Endodermal cell (in vitro differentiated cells): ENCODE measurements at regions not wholly inside any gene's neighbourhood (a gene's known extent, or its start where the extent isn't known, plus 50 kb on each side); places are given as distances from the start of the nearest gene placed in this dataset.

Experiments
- DNase-seq: peaks from one replicate; pipeline ENCODE4 v3.0.0-alpha.2; 2017
- H3K27ac ChIP-seq: 2 replicates; pipeline ENCODE4 v1.5.1; 2013; ENCODE audit warnings: mild to moderate bottlenecking, low read depth, low read length, moderate library complexity
- H3K27me3 ChIP-seq: 2 replicates; pipeline ENCODE4 v1.6.1; 2013; ENCODE audit warnings: mild to moderate bottlenecking, low read length, moderate library complexity; ENCODE audit not compliant: insufficient read depth, control insufficient read depth, poor library complexity, severe bottlenecking
- H3K36me3 ChIP-seq: 2 replicates; pipeline ENCODE4 v1.7.0; 2013; ENCODE audit warnings: mild to moderate bottlenecking, low read length, moderate library complexity; ENCODE audit not compliant: control insufficient read depth, insufficient read depth
- H3K4me1 ChIP-seq: one replicate; pipeline ENCODE4 v1.7.0; 2013; ENCODE audit warnings: low read length; ENCODE audit not compliant: control insufficient read depth, insufficient read depth
- H3K4me3 ChIP-seq: 2 replicates; pipeline ENCODE4 v1.5.1; 2013; ENCODE audit warnings: mild to moderate bottlenecking, low read length, moderate library complexity
- H3K9ac ChIP-seq: 2 replicates; pipeline ENCODE4 v1.6.1; 2013; ENCODE audit warnings: mild to moderate bottlenecking, low read length, moderate library complexity; ENCODE audit not compliant: poor library complexity, severe bottlenecking; ENCODE audit errors: extremely low read depth
- H3K9me3 ChIP-seq: 2 replicates; pipeline ENCODE4 v1.6.1; 2013; ENCODE audit warnings: mild to moderate bottlenecking, low read length, moderate library complexity; ENCODE audit not compliant: control insufficient read depth
- H3K27ac Mint-ChIP-seq: 2 replicates; pipeline ENCODE4 v1.8.0; 2020; ENCODE audit warnings: mixed read lengths
- H3K27me3 Mint-ChIP-seq: 2 replicates; pipeline ENCODE4 v1.8.0; 2021; ENCODE audit warnings: mild to moderate bottlenecking, mixed read lengths; ENCODE audit not compliant: insufficient read depth
- H3K36me3 Mint-ChIP-seq: 2 replicates; pipeline ENCODE4 v1.8.0; 2020; ENCODE audit warnings: low read depth, mixed read lengths
- H3K4me1 Mint-ChIP-seq: 2 replicates; pipeline ENCODE4 v1.8.0; 2020; ENCODE audit warnings: mixed read lengths
- H3K4me3 Mint-ChIP-seq: 2 replicates; pipeline ENCODE4 v1.8.0; 2020; ENCODE audit warnings: mild to moderate bottlenecking, moderate library complexity, mixed read lengths
- H3K9me3 Mint-ChIP-seq: 2 replicates; pipeline ENCODE4 v1.8.0; 2020; ENCODE audit warnings: mild to moderate bottlenecking, mixed read lengths
- WGBS, 2 experiments: methylation state at CpG; one replicate each; pipeline versions ENCODE4 v1.1.5 to v1.1.7; 2013; ENCODE audit warnings: missing lambda C conversion rate in 2 of 2, mixed read lengths in 1 of 2; ENCODE audit not compliant: insufficient coverage in 1 of 2, insufficient read length in 1 of 2; 5-methylcytosine and 5-hydroxymethylcytosine counted together
- TF ChIP-seq, protein P1 (sequence below): fragments of 200-600 bp; sonication (generic); conservative IDR thresholded peaks from 2 replicates; pipeline ENCODE4 v1.5.0; 2021; ENCODE audit warnings: antibody characterized with exemption, mild to moderate bottlenecking

- no peaks in the 10 kb centered on the region for H3K27me3 Mint-ChIP-seq
- no peak overlapping the region for H3K27ac ChIP-seq
- H3K27ac Mint-ChIP-seq, result no peak overlapping the region
- TF ChIP-seq, protein P1, sequence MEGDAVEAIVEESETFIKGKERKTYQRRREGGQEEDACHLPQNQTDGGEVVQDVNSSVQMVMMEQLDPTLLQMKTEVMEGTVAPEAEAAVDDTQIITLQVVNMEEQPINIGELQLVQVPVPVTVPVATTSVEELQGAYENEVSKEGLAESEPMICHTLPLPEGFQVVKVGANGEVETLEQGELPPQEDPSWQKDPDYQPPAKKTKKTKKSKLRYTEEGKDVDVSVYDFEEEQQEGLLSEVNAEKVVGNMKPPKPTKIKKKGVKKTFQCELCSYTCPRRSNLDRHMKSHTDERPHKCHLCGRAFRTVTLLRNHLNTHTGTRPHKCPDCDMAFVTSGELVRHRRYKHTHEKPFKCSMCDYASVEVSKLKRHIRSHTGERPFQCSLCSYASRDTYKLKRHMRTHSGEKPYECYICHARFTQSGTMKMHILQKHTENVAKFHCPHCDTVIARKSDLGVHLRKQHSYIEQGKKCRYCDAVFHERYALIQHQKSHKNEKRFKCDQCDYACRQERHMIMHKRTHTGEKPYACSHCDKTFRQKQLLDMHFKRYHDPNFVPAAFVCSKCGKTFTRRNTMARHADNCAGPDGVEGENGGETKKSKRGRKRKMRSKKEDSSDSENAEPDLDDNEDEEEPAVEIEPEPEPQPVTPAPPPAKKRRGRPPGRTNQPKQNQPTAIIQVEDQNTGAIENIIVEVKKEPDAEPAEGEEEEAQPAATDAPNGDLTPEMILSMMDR, result no peak
- H3K4me1 Mint-ChIP-seq, result peaks cover 15% of the 10 kb centered on the region
- no peaks in the 10 kb centered on the region for H3K36me3 Mint-ChIP-seq
- no peaks in the 10 kb centered on the region for H3K36me3 ChIP-seq
- H3K9me3 ChIP-seq, result no peaks in the 10 kb centered on the region
- no peaks in the 10 kb centered on the region for H3K9me3 Mint-ChIP-seq
- H3K4me1 ChIP-seq, result no peaks in the 10 kb centered on the region
- H3K9ac ChIP-seq, result no peak overlapping the region
- H3K27me3 ChIP-seq, result no peaks in the 10 kb centered on the region
- H3K4me3 Mint-ChIP-seq, result no peak overlapping the region
- no peak overlapping the region for H3K4me3 ChIP-seq
- DNase-seq, result no peak
- WGBS, 2 experiments, result 95 to 96% methylated on average over 4 to 6 of the region's 6 CpGs
Measured at GRCh38 chr5:101611039-101611438, 685.0 kb downstream of the SLCO4C1 start.

DNA sequence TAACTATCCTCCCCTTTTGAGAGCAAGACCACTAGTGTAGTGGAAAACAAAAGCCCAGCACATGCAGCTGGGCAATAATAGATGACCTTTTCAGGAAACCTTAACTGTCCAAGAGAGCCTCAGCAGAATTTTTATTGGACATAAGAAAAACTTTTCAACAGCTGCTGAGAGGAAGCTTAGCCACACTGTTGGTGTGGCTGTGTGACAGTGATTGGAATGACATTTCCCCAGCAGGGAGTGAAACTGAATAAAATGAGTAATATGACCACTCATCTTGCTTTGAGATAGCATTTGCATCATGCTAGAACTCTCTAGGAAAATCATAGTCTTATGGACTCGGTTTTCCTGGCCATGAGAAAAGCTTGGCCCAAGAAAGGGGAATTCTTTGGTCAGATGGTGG, 687.8 kb downstream of the SLCO4C1 start:
- Mint-ChIP-seq H3K4me1 (peaks cover 3% of the 10 kb centered on the region), H3K9me3 (no peaks in the 10 kb centered on the region), H3K36me3 (no peaks in the 10 kb centered on the region), H3K4me3 (no peak overlapping the region), H3K27ac (no peak overlapping the region), H3K27me3 (no peaks in the 10 kb centered on the region)
- no peak overlapping the region for H3K9ac ChIP-seq
- no peaks in the 10 kb centered on the region for H3K4me1 ChIP-seq
- no peaks in the 10 kb centered on the region for H3K27me3 ChIP-seq
- H3K4me3 ChIP-seq, result no peak overlapping the region
- H3K27ac ChIP-seq, result peak overlapping the region; percentile 47
- no peak for DNase-seq
- 91 to 100% methylated on average over 1 of the region's 1 CpG for WGBS, 2 experiments
- no peaks in the 10 kb centered on the region for H3K36me3 ChIP-seq
- H3K9me3 ChIP-seq, result no peaks in the 10 kb centered on the region
- TF ChIP-seq, protein P1, result no peak

DNA sequence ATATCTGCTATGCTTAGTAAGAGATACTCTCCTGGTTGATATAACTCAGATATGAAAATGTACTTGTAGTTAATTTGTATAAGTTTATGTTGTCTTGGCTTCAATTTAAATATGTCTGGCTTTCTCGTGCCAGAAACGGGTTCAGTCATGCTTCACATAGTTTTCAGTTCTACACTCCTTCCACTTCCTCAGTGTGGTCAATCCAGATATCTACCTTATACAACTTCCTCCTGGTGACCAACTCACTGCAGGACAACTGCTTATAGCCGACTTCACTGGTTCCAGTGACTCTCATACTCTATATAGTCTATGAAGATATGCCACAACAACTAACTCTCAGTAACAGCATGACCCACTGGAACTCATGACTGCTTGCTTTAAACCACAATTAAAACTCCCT, 690.4 kb downstream of the SLCO4C1 start:
- no peaks in the 10 kb centered on the region for H3K4me1 ChIP-seq
- Mint-ChIP-seq H3K27ac (no peak overlapping the region), H3K4me1 (peaks cover 3% of the 10 kb centered on the region), H3K36me3 (no peaks in the 10 kb centered on the region), H3K9me3 (no peaks in the 10 kb centered on the region), H3K27me3 (no peaks in the 10 kb centered on the region), H3K4me3 (no peak overlapping the region)
- no peaks in the 10 kb centered on the region for H3K36me3 ChIP-seq
- TF ChIP-seq, protein P1, result no peak
- H3K27me3 ChIP-seq, result no peaks in the 10 kb centered on the region
- no peak overlapping the region for H3K27ac ChIP-seq
- DNase-seq, result no peak
- no peaks in the 10 kb centered on the region for H3K9me3 ChIP-seq
- H3K4me3 ChIP-seq, result no peak overlapping the region
- no peak overlapping the region for H3K9ac ChIP-seq
- WGBS, 2 experiments, result 66 to 100% methylated on average over 1 to 3 of the region's 3 CpGs
